Fibroblast of lung (primary cell): ENCODE measurements at regions not wholly inside any gene's neighbourhood (a gene's known extent, or its start where the extent isn't known, plus 50 kb on each side); places are given as distances from the start of the nearest gene placed in this dataset.
A peak's percentile ranks its signal among the peaks of the same experiment; 100 is the strongest.

Experiments used
- DNase-seq, 2 donors: peaks; one replicate each; pipeline versions ENCODE4 v3.0.0 to v3.0.0-alpha.2; 2010; ENCODE audit warnings: low read depth in 2 of 2
- H2AFZ ChIP-seq: 2 replicates; pipeline ENCODE4 v1.5.1; 2012; ENCODE audit warnings: low read length, control low read depth, inconsistent platforms
- H3K27ac ChIP-seq: 2 replicates; pipeline ENCODE4 v1.5.1; 2011; ENCODE audit warnings: low read length, control low read depth; ENCODE audit not compliant: insufficient read depth
- H3K27me3 ChIP-seq: 2 replicates; pipeline ENCODE4 v1.5.1; 2011; ENCODE audit warnings: mild to moderate bottlenecking, low read length; ENCODE audit not compliant: control insufficient read depth, insufficient read depth
- H3K36me3 ChIP-seq: 2 replicates; pipeline ENCODE4 v1.5.1; 2011; ENCODE audit warnings: low read length; ENCODE audit not compliant: control insufficient read depth, insufficient read depth
- H3K4me1 ChIP-seq: 2 replicates; pipeline ENCODE4 v1.5.1; 2011; ENCODE audit warnings: low read length; ENCODE audit not compliant: control insufficient read depth, insufficient read depth; ENCODE audit errors: extremely low read depth
- H3K4me2 ChIP-seq: 2 replicates; pipeline ENCODE4 v1.5.1; 2011; ENCODE audit warnings: low read length, control low read depth; ENCODE audit not compliant: insufficient read depth; ENCODE audit errors: extremely low read depth
- H3K4me3 ChIP-seq, 4 experiments: fragments of 200-600 bp in 1 of 4; sonication (generic) in 1 of 4; replicated peaks in 1 of 4; 2 replicates each; pipeline ENCODE4 v1.5.1; 2011 to 2016; ENCODE audit warnings: low read length in 4 of 4, low read depth in 3 of 4, mild to moderate bottlenecking in 3 of 4, control low read depth in 2 of 4, inconsistent platforms in 1 of 4, mixed read lengths in 1 of 4; ENCODE audit not compliant: insufficient read depth in 1 of 4; ENCODE audit errors: control extremely low read depth in 1 of 4
- H3K79me2 ChIP-seq: 2 replicates; pipeline ENCODE4 v1.5.1; 2012; ENCODE audit warnings: mild to moderate bottlenecking, low read length, inconsistent platforms; ENCODE audit not compliant: control insufficient read depth, insufficient read depth
- H3K9ac ChIP-seq: 2 replicates; pipeline ENCODE4 v1.5.1; 2011; ENCODE audit warnings: mild to moderate bottlenecking, low read length, control low read depth; ENCODE audit not compliant: insufficient read depth
- H3K9me3 ChIP-seq: 2 replicates; pipeline ENCODE4 v1.5.1; 2012; ENCODE audit warnings: low read depth, low read length; ENCODE audit not compliant: control insufficient read depth, insufficient read depth
- H4K20me1 ChIP-seq: 2 replicates; pipeline ENCODE4 v1.5.1; 2011; ENCODE audit warnings: low read length; ENCODE audit not compliant: control insufficient read depth, insufficient read depth; ENCODE audit errors: extremely low read depth
- CTCF ChIP-seq, 2 donors: IDR thresholded peaks in 1 of 2; conservative IDR thresholded peaks in 1 of 2; 1 replicate in 1 of 2; 2 replicates in 1 of 2; pipeline ENCODE4 v1.5.1; 2011 to 2012; ENCODE audit warnings: low read length in 2 of 2, control low read depth in 1 of 2, inconsistent platforms in 1 of 2, low read depth in 1 of 2, mild to moderate bottlenecking in 1 of 2
- EZH2 ChIP-seq: IDR thresholded peaks from 2 replicates; pipeline ENCODE4 v1.5.1; 2012; ENCODE audit warnings: low read length, control low read depth, mild to moderate bottlenecking; ENCODE audit errors: missing control alignments

DNA sequence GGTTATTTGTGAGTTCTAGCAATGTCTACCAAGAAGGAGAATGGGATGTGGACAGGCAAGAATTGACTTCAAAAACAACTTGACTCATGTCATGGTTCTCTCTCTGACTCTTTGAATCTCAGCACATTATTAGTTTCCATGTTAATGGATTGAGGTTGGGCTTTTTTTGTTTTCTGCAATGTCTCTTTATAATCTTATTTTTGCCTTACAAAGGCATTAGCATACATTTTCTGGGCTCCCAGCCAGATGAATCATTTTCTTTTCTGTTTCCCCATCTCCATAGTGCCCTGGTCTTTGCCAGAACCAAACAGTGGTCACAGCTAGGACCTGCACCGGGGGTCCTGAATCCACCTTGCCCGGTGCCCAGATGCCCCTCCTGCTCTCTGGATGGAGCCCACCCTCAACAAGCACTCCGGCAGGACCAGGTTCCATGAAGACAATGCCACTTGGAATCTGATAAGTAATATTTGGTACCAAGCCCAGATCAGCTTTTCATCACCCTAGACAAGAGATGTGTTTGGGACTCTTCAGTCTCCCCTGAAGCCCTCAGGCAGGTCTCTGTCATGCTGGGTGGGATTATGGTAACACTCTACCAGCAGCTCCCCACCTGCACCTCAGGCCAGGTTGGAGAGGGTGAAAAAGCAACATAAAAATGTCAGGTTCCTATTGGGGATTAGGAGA lies 266.7 kb upstream of the SULF2 start:
- H3K9me3 ChIP-seq: no peaks in the 10 kb centered on the region
- no peak overlapping the region for H3K4me3 ChIP-seq
- H3K4me2 ChIP-seq: no peak overlapping the region

DNA sequence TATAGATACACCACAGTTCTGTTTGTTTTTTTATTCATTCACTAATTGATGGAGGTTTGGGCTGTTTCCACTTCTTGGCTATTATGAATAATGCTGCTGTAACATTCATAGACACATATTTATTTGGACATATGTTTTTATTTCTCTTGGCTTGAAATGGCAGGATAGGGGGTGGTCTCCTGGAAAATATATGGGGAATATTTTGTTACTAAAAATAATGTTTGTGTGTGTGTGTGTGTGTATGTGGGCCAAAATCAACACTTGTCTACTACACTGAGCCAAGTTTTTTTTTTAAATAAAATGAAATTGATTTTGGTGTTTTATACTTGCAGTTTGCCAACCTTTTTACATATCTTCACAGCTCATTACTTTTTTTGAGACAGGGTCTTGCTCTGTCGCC lies 264.4 kb upstream of the SULF2 start:
- no peaks in the 10 kb centered on the region for H3K27me3 ChIP-seq
- no peak overlapping the region for H3K4me3 ChIP-seq
- H3K4me2 ChIP-seq: no peak overlapping the region
- no peaks in the 10 kb centered on the region for H4K20me1 ChIP-seq
- H3K4me1 ChIP-seq: no peaks in the 10 kb centered on the region
- no peak overlapping the region for H3K9ac ChIP-seq
- H3K27ac ChIP-seq: no peak overlapping the region
- no peaks in the 10 kb centered on the region for H3K9me3 ChIP-seq
- DNase-seq: peak in 1 of 2 donors; percentile 25
- H3K36me3 ChIP-seq: no peaks in the 10 kb centered on the region
- no peaks in the 10 kb centered on the region for H3K79me2 ChIP-seq
- no peak overlapping the region for H2AFZ ChIP-seq
- TF ChIP-seq CTCF (conservative IDR thresholded peaks at IDR 0.05 in 1 of 2, IDR thresholded peaks at IDR 0.05 in 1 of 2; ENCODE audit: low read depth in 1 of 2, low read length in 2 of 2) (no peak), EZH2 (no peak)

More for the DNA sequence above, 266.7 kb upstream of the SULF2 start:
- H4K20me1 ChIP-seq: no peaks in the 10 kb centered on the region
- peak; percentile 56 to 90 for DNase-seq
- no peaks in the 10 kb centered on the region for H3K4me1 ChIP-seq
- no peaks in the 10 kb centered on the region for H3K36me3 ChIP-seq
- H3K27ac ChIP-seq: no peak overlapping the region
- no peaks in the 10 kb centered on the region for H3K27me3 ChIP-seq
- no peaks in the 10 kb centered on the region for H3K79me2 ChIP-seq
- H3K9ac ChIP-seq: no peak overlapping the region
- TF ChIP-seq EZH2 (no peak), CTCF (conservative IDR thresholded peaks at IDR 0.05 in 1 of 2, IDR thresholded peaks at IDR 0.05 in 1 of 2; ENCODE audit: low read depth in 1 of 2, low read length in 2 of 2) (no peak)
- H2AFZ ChIP-seq: no peak overlapping the region

DNA sequence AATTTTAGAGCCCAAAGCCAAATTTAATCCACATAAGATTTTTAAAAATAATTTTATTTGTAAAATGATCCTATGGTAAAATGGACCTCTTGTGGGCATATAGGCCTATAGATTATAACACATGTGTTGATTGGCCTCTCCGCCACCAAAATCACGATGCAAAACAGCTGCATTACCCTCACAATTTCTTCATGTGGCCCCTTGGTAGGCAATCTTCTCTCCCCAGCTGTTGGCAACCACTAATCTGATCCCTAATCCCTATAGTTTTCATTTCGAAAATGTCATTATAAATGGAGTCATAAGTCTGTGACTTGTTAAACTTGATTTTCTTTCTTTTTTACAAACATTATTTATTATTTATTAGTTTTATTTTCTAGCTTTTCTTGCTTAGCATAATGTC lies 263.9 kb upstream of the SULF2 start:
- Histone ChIP-seq H4K20me1 (no peaks in the 10 kb centered on the region), H3K36me3 (no peaks in the 10 kb centered on the region), H3K27ac (no peak overlapping the region), H3K9ac (no peak overlapping the region), H3K79me2 (no peaks in the 10 kb centered on the region), H2AFZ (no peak overlapping the region), H3K27me3 (no peaks in the 10 kb centered on the region), H3K4me3 (no peak overlapping the region), H3K4me2 (no peak overlapping the region), H3K4me1 (no peaks in the 10 kb centered on the region), H3K9me3 (no peaks in the 10 kb centered on the region)
- DNase-seq: no peak
- TF ChIP-seq EZH2: no peak
- TF ChIP-seq CTCF (conservative IDR thresholded peaks at IDR 0.05 in 1 of 2, IDR thresholded peaks at IDR 0.05 in 1 of 2; ENCODE audit: low read depth in 1 of 2, low read length in 2 of 2): no peak
